ENCODE measurements at regions not wholly inside any gene's neighbourhood (a gene's known extent, or its start where the extent isn't known, plus 50 kb on each side); places are given as distances from the start of the nearest gene placed in this dataset.

- intact Hi-C loops (cut with micrococcal nuclease; ENCODE audit: unreplicated experiment) = no loop called here
- H3K27me3 ChIP-seq (replicated peaks; ENCODE audit: insufficient read depth, low read depth, low read length, poor library complexity) = no peaks in the 10 kb centered on the region
- H3K36me3 ChIP-seq (ENCODE audit: insufficient read depth, low read length, poor library complexity, severe bottlenecking) = no peaks in the 10 kb centered on the region
- no TSS peak for BruUV-seq (replicated peaks)
- POLR2A ChIA-PET (ENCODE audit: low non-redundant PET) = no interaction called here
- no peaks in the 10 kb centered on the region for H3K9me3 ChIP-seq (ENCODE audit: low read depth, low read length, poor library complexity, severe bottlenecking)
- DNase-seq (ENCODE audit: low spot score) = peak; percentile 22
- no peak for TF ChIP-seq EZH2 (IDR thresholded peaks at IDR 0.05; ENCODE audit: borderline replicate concordance, low read depth, low read length, poor library complexity, severe bottlenecking)
- TF ChIP-seq, protein P1, sequence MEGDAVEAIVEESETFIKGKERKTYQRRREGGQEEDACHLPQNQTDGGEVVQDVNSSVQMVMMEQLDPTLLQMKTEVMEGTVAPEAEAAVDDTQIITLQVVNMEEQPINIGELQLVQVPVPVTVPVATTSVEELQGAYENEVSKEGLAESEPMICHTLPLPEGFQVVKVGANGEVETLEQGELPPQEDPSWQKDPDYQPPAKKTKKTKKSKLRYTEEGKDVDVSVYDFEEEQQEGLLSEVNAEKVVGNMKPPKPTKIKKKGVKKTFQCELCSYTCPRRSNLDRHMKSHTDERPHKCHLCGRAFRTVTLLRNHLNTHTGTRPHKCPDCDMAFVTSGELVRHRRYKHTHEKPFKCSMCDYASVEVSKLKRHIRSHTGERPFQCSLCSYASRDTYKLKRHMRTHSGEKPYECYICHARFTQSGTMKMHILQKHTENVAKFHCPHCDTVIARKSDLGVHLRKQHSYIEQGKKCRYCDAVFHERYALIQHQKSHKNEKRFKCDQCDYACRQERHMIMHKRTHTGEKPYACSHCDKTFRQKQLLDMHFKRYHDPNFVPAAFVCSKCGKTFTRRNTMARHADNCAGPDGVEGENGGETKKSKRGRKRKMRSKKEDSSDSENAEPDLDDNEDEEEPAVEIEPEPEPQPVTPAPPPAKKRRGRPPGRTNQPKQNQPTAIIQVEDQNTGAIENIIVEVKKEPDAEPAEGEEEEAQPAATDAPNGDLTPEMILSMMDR (conservative IDR thresholded peaks at IDR 0.05; ENCODE audit: low read depth, low read length) = no peak
- no peaks in the 10 kb centered on the region for H3K4me1 ChIP-seq (ENCODE audit: insufficient read depth, low read length, poor library complexity, severe bottlenecking)
- CTCF ChIA-PET = no interaction called here
- H3K4me3 ChIP-seq (ENCODE audit: low read depth, low read length, poor library complexity, severe bottlenecking) = no peak overlapping the region
- no peak overlapping the region for H3K27ac ChIP-seq (ENCODE audit: low read depth, low read length, poor library complexity, severe bottlenecking)
Observed at GRCh38 chr2:19540739-19541525, 182.5 kb upstream of the OSR1 start.

DNA sequence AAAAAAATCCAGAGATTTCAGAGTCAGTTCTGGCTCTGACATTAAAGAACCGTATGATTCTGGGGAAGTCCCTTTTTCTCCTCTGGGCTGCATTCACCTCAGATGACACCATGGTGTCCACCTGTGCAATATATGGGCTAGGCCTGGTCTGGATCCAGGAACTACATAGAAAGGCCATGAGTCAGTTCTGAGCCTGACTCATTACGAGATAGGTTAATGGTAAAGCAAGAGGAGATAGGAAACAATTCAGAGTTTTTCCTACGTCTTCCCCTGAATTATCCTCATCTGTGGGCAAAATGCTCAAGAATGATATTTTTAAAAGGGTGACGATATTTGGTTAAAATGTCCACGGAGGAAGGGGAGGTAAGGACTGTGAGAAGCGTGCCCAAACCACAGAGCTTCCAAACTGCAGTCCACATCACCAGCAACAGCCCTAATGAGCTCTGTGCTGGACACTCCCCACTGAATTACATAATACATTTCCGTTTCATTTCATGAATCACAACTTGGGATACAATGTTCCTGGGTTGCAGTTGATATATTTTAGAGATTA is 180.1 kb upstream of the OSR1 start:
- BruUV-seq (replicated peaks) = no TSS peak
- Histone ChIP-seq H3K27me3 (replicated peaks; ENCODE audit: insufficient read depth, low read depth, low read length, poor library complexity) (no peaks in the 10 kb centered on the region), H3K9me3 (ENCODE audit: low read depth, low read length, poor library complexity, severe bottlenecking) (no peaks in the 10 kb centered on the region), H3K36me3 (ENCODE audit: insufficient read depth, low read length, poor library complexity, severe bottlenecking) (no peaks in the 10 kb centered on the region), H3K4me3 (ENCODE audit: low read depth, low read length, poor library complexity, severe bottlenecking) (no peak overlapping the region), H3K27ac (ENCODE audit: low read depth, low read length, poor library complexity, severe bottlenecking) (no peak overlapping the region), H3K4me1 (ENCODE audit: insufficient read depth, low read length, poor library complexity, severe bottlenecking) (no peaks in the 10 kb centered on the region)
- DNase-seq (ENCODE audit: low spot score) = no peak
- POLR2A ChIA-PET (ENCODE audit: low non-redundant PET) = no interaction called here
- TF ChIP-seq EZH2 (IDR thresholded peaks at IDR 0.05; ENCODE audit: borderline replicate concordance, low read depth, low read length, poor library complexity, severe bottlenecking) = no peak
- TF ChIP-seq, protein P1 (conservative IDR thresholded peaks at IDR 0.05; ENCODE audit: low read depth, low read length) = no peak
- CTCF ChIA-PET = no interaction called here
- intact Hi-C loops (cut with micrococcal nuclease; ENCODE audit: unreplicated experiment) = no loop called here

- Histone ChIP-seq H3K27me3 (replicated peaks; ENCODE audit: insufficient read depth, low read depth, low read length, poor library complexity) (no peaks in the 10 kb centered on the region), H3K9me3 (ENCODE audit: low read depth, low read length, poor library complexity, severe bottlenecking) (no peaks in the 10 kb centered on the region), H3K36me3 (ENCODE audit: insufficient read depth, low read length, poor library complexity, severe bottlenecking) (no peaks in the 10 kb centered on the region), H3K4me1 (ENCODE audit: insufficient read depth, low read length, poor library complexity, severe bottlenecking) (no peaks in the 10 kb centered on the region), H3K4me3 (ENCODE audit: low read depth, low read length, poor library complexity, severe bottlenecking) (no peak overlapping the region), H3K27ac (ENCODE audit: low read depth, low read length, poor library complexity, severe bottlenecking) (no peak overlapping the region)
- DNase-seq (ENCODE audit: low spot score) = peak; percentile 30
- ChIA-PET POLR2A (ENCODE audit: low non-redundant PET) (no interaction called here), CTCF (no interaction called here)
- TF ChIP-seq EZH2 (IDR thresholded peaks at IDR 0.05; ENCODE audit: borderline replicate concordance, low read depth, low read length, poor library complexity, severe bottlenecking) = no peak
- TF ChIP-seq, protein P1 (conservative IDR thresholded peaks at IDR 0.05; ENCODE audit: low read depth, low read length) = no peak
- intact Hi-C loops (cut with micrococcal nuclease; ENCODE audit: unreplicated experiment) = no loop called here
- no TSS peak for BruUV-seq (replicated peaks)
Observed at GRCh38 chr2:19536136-19536535, 177.7 kb upstream of the OSR1 start.
